ENCODE measurements at regions not wholly inside any gene's neighbourhood (a gene's known extent, or its start where the extent isn't known, plus 50 kb on each side); places are given as distances from the start of the nearest gene placed in this dataset.

DNA sequence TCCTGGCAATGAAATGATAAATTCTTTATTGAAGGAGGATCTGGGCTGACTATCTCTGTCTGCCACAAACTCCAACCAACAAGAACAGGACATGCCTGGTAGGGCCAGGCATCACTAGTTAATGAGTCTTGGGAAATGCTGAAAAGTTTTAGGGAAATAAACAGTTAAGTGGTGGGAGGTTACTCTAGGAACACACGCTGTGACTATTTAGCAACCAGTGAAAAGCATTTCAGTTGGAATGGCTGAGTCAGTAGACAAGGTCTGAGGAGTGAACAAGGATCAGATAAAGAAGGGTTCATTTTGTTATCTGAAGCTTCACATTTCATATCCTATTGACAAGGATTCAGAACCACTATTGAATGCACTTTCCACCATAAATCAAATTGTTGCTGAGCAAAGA lies 394.9 kb upstream of the BOD1L1 start:
- TF ChIP-seq, protein P1, sequence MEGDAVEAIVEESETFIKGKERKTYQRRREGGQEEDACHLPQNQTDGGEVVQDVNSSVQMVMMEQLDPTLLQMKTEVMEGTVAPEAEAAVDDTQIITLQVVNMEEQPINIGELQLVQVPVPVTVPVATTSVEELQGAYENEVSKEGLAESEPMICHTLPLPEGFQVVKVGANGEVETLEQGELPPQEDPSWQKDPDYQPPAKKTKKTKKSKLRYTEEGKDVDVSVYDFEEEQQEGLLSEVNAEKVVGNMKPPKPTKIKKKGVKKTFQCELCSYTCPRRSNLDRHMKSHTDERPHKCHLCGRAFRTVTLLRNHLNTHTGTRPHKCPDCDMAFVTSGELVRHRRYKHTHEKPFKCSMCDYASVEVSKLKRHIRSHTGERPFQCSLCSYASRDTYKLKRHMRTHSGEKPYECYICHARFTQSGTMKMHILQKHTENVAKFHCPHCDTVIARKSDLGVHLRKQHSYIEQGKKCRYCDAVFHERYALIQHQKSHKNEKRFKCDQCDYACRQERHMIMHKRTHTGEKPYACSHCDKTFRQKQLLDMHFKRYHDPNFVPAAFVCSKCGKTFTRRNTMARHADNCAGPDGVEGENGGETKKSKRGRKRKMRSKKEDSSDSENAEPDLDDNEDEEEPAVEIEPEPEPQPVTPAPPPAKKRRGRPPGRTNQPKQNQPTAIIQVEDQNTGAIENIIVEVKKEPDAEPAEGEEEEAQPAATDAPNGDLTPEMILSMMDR (conservative IDR thresholded peaks at IDR 0.05), result no peak
- no peak for TF ChIP-seq EZH2 (IDR thresholded peaks at IDR 0.05; ENCODE audit: low read depth)
